Activated CD4-positive, alpha-beta T cell treated with anti-CD3 and anti-CD28 coated beads, Interleukin-2, amount 10 ng/mL, durations not matched to agents 24 days and 14 days (primary cell): ENCODE measurements at regions not wholly inside any gene's neighbourhood (a gene's known extent, or its start where the extent isn't known, plus 50 kb on each side); places are given as distances from the start of the nearest gene placed in this dataset.
A peak's percentile ranks its signal among the peaks of the same experiment; 100 is the strongest.

Experiments
- DNase-seq: peaks from one replicate; pipeline ENCODE4 v3.0.0; 2022
- H3K27ac Mint-ChIP-seq: one replicate; pipeline ENCODE4 v1.8.0; 2022; ENCODE audit warnings: mild to moderate bottlenecking, mixed read lengths
- H3K27me3 Mint-ChIP-seq: one replicate; pipeline ENCODE4 v1.8.0; 2022; ENCODE audit warnings: mixed read lengths
- H3K36me3 Mint-ChIP-seq: one replicate; pipeline ENCODE4 v1.8.0; 2022; ENCODE audit warnings: low read depth, mild to moderate bottlenecking, mixed read lengths
- H3K4me1 Mint-ChIP-seq: one replicate; pipeline ENCODE4 v1.8.0; 2021; ENCODE audit warnings: mixed read lengths
- H3K4me3 Mint-ChIP-seq: one replicate; pipeline ENCODE4 v1.8.0; 2022; ENCODE audit warnings: mild to moderate bottlenecking, moderate library complexity, mixed read lengths
- H3K9me3 Mint-ChIP-seq: one replicate; pipeline ENCODE4 v1.8.0; 2021; ENCODE audit warnings: mixed read lengths
- intact Hi-C: fragments of 100-400 bp; cut with micrococcal nuclease; formaldehyde crosslinking; loops from one replicate; pipeline ENCODE4 v1.15.1; 2023

DNA sequence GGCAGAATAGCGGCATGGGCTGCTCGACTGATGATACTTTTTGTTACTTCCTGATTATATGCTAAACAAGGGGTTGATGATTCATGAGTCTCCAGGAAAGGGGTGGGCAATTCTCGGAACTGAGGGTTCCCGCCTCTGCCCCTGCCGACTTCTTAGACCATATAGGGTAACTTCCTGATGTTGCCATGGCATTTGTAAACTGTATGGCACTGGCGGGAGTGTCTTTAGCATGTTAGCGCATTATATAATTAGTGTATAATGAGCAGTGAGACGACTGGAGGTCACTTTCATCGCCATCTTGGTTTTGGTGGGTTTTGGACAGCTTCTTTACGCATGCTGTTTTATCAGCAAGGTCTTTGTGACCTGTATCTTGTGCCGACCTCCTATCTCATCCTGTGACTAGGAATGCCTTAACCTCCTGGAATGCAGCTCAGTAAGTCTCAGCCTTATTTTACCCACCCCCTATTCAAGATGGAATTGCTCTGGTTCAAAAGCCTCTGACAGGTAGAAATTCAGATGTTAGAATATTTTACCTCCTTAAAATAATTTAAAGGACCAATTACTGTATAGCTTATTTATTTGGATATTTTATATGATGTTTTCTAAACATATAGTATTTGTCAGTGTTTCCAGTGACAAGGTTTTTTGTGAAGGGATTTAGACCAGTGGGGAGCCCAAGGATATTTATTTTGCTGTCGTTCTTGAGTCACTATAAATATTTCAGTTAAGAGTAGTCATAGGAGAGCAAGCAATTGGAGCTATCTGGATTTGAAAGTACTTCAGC, 90.1 kb upstream of the PIK3CG start:
- Mint-ChIP-seq H3K4me1 (peaks cover 28% of the 10 kb centered on the region), H3K9me3 (peaks cover 19% of the 10 kb centered on the region), H3K27ac (peak overlapping the region; percentile 45), H3K36me3 (no peaks in the 10 kb centered on the region), H3K4me3 (no peak overlapping the region), H3K27me3 (no peaks in the 10 kb centered on the region)
- intact Hi-C loops, result loop anchor here (5.0 kb wide), 3 partner anchors 38 to 348 kb away; no protein-coding TSS in a partner anchor
- DNase-seq, result no peak

GRCh38 chr7:106775552-106775936, 89.5 kb upstream of the PIK3CG start:
- intact Hi-C loops, result no loop called here
- peaks cover 22% of the 10 kb centered on the region for H3K4me1 Mint-ChIP-seq
- peak overlapping the region; percentile 77 for H3K27ac Mint-ChIP-seq
- no peaks in the 10 kb centered on the region for H3K27me3 Mint-ChIP-seq
- DNase-seq, result no peak
- H3K9me3 Mint-ChIP-seq, result peaks cover 19% of the 10 kb centered on the region
- no peaks in the 10 kb centered on the region for H3K36me3 Mint-ChIP-seq
- no peak overlapping the region for H3K4me3 Mint-ChIP-seq

DNA sequence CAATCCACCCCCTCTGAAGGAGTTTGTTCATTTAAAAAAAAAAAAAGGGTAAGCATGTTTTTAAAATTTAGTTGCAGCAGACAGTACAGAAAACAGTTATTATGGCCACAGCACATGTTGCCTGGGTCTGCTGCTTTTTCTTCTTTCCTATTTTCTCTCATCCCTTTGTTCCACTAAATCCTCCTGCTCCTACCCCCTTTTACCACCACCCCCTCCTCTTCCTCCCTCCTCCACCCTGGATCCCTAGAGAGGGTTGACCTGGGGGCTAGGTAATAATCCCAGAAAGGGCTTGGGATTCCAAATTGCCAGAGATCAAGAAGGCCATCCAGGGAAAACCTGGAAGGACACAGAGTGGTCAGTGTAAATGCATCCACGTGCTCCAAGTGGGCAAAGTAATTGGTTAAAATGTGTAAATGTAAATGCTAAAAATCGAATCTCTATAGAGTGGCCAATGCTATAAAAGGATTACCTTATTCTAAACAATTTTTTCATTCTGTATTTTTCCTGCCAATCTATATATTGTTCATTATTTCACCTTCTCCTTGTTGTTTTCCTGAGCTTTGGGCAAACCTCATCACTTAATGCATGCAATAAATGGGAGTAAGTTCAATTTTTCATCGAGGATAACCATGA, 89.0 kb upstream of the PIK3CG start:
- intact Hi-C loops, result no loop called here
- H3K9me3 Mint-ChIP-seq, result peaks cover 19% of the 10 kb centered on the region
- H3K27ac Mint-ChIP-seq, result peak overlapping the region; percentile 77
- H3K4me3 Mint-ChIP-seq, result peak overlapping the region; percentile 26
- H3K4me1 Mint-ChIP-seq, result peaks cover 21% of the 10 kb centered on the region
- DNase-seq, result no peak
- H3K36me3 Mint-ChIP-seq, result no peaks in the 10 kb centered on the region
- H3K27me3 Mint-ChIP-seq, result no peaks in the 10 kb centered on the region

GRCh38 chr7:106776618-106777347, 88.3 kb upstream of the PIK3CG start:
- Mint-ChIP-seq H3K27me3 (no peaks in the 10 kb centered on the region), H3K27ac (no peak overlapping the region), H3K4me3 (no peak overlapping the region), H3K9me3 (peaks cover 19% of the 10 kb centered on the region), H3K4me1 (peaks cover 21% of the 10 kb centered on the region), H3K36me3 (no peaks in the 10 kb centered on the region)
- DNase-seq, result no peak
- intact Hi-C loops, result no loop called here

- H3K36me3 Mint-ChIP-seq, result no peaks in the 10 kb centered on the region
- H3K4me1 Mint-ChIP-seq, result peaks cover 16% of the 10 kb centered on the region
- intact Hi-C loops, result no loop called here
- no peak for DNase-seq
- peaks cover 19% of the 10 kb centered on the region for H3K9me3 Mint-ChIP-seq
- no peak overlapping the region for H3K27ac Mint-ChIP-seq
- H3K4me3 Mint-ChIP-seq, result no peak overlapping the region
- H3K27me3 Mint-ChIP-seq, result no peaks in the 10 kb centered on the region
Observed at GRCh38 chr7:106777674-106778299, 87.3 kb upstream of the PIK3CG start.

DNA sequence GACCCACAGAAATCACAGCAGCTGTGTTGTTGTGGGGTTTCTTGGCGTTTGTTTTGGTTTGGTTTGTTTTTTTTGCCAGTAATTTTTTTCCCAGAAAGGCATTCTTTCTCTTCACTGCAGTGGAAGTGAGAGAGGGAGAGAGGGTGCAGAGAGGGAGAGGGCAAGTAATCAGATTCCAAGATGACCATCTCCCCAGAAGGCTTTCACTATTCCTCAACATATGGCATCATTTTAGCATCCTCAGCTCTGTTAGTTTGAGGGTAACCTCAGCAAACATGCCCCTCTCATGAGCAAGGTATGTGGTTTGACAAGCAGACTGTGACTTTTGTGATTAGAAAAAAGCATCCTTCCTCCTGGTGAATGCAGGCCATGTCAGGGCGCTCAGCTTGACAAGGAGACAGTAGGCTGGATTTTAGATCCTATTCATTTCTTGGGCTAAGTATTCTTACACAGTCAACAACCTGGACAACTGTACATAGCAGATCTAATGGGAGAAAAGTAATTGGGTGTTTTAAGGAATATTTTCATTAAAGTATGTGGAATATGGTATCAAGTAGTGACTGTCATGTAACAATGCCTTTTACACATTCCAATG, 86.3 kb upstream of the PIK3CG start:
- Mint-ChIP-seq H3K36me3 (no peaks in the 10 kb centered on the region), H3K9me3 (peaks cover 19% of the 10 kb centered on the region), H3K4me3 (no peak overlapping the region), H3K27me3 (peaks cover 2% of the 10 kb centered on the region), H3K4me1 (peaks cover 11% of the 10 kb centered on the region), H3K27ac (no peak overlapping the region)
- no peak for DNase-seq
- intact Hi-C loops, result no loop called here

GRCh38 chr7:106779877-106780276, 85.2 kb upstream of the PIK3CG start:
- DNase-seq, result no peak
- H3K36me3 Mint-ChIP-seq, result no peaks in the 10 kb centered on the region
- intact Hi-C loops, result no loop called here

DNA sequence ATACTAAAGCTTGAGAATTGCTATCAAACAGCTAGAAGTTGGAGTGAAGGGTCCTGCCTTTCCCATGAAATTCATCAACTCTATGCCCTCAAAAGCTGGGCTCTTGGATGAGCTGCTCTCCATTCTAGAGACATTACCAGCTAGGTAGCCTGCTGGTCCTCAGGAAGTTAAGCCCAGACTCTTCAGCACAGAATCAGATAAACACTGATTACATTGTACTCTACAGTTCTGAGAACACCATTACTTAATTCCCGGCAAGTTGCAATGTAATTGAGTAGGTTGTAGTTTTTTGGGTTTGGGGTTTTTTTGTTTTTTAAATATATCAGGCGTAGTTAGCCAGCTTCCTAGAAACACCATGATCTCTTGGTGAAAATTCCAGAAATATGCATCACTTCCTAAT, 84.1 kb upstream of the PIK3CG start:
- intact Hi-C loops, result no loop called here
- H3K27me3 Mint-ChIP-seq, result peaks cover 2% of the 10 kb centered on the region

More at GRCh38 chr7:106779877-106780276, 85.2 kb upstream of the PIK3CG start:
- no peak overlapping the region for H3K27ac Mint-ChIP-seq
- H3K4me1 Mint-ChIP-seq, result peaks cover 7% of the 10 kb centered on the region
- peaks cover 2% of the 10 kb centered on the region for H3K27me3 Mint-ChIP-seq
- no peak overlapping the region for H3K4me3 Mint-ChIP-seq
- peaks cover 14% of the 10 kb centered on the region for H3K9me3 Mint-ChIP-seq

DNA sequence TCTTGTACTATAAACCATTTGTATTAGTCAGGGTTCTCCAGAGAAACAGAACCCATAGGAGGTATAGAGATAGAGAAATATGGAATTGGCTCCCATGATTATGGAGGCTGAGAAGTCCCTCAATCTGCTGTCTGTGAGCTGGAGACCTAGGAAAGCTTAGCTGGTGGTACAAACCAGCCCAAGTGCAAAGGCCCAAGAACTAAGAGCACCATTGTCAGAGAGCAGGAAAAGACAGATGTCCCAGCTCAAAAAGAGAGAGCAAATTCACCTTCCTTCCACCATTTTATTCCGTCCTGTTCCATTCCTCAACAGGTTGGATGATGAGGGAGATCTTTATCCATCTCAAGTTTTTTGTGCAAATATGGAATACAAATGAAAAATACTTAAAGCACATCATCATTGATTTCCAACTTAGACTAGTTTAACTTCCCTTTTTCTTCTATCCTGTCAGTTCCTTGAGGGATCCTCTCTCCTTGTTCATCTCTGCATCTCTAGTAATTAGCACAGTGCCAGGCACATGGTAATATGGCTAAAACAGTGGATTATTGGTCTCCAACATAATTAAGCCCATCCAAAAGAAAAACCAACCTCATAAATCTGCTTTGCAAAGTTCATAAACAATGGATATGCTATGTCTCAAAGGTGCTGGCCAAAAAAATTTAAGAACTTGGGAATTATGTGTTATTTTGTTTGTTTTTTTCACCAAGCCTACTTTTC, 83.1 kb upstream of the PIK3CG start:
- intact Hi-C loops, result no loop called here
- Mint-ChIP-seq H3K4me1 (no peaks in the 10 kb centered on the region), H3K27ac (no peak overlapping the region), H3K9me3 (peaks cover 2% of the 10 kb centered on the region), H3K27me3 (peaks cover 2% of the 10 kb centered on the region), H3K4me3 (no peak overlapping the region), H3K36me3 (no peaks in the 10 kb centered on the region)
- DNase-seq, result no peak

More for the DNA sequence above, 84.1 kb upstream of the PIK3CG start:
- H3K9me3 Mint-ChIP-seq, result peaks cover 7% of the 10 kb centered on the region
- H3K36me3 Mint-ChIP-seq, result no peaks in the 10 kb centered on the region
- H3K4me1 Mint-ChIP-seq, result peaks cover 1% of the 10 kb centered on the region
- no peak overlapping the region for H3K27ac Mint-ChIP-seq
- H3K4me3 Mint-ChIP-seq, result no peak overlapping the region
- DNase-seq, result no peak

DNA sequence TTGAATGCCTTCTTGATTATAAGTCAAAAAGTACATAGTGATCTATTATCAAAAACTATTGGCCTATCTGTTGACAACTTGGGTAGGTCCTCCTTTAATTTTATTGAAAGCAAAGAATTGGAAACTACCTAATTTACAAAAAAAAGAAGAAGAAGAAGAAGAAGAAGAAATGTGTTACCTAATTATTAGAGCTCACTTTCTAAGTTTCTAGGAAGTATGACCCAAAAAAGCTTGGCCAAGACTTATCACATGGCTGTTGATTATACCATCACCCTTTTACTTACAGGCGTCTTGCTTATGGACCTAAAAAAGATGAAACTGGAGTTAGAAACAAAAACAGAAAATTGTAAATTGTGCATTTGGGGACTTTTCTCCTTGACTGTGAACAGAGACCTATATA, 81.8 kb upstream of the PIK3CG start:
- Mint-ChIP-seq H3K4me1 (no peaks in the 10 kb centered on the region), H3K9me3 (no peaks in the 10 kb centered on the region), H3K27me3 (peaks cover 4% of the 10 kb centered on the region), H3K27ac (no peak overlapping the region), H3K36me3 (no peaks in the 10 kb centered on the region), H3K4me3 (no peak overlapping the region)
- no peak for DNase-seq
- intact Hi-C loops, result no loop called here

GRCh38 chr7:106788637-106789036, 76.4 kb upstream of the PIK3CG start:
- Mint-ChIP-seq H3K27me3 (peaks cover 11% of the 10 kb centered on the region), H3K27ac (no peak overlapping the region), H3K36me3 (no peaks in the 10 kb centered on the region), H3K4me1 (peaks cover 3% of the 10 kb centered on the region), H3K9me3 (peaks cover 3% of the 10 kb centered on the region), H3K4me3 (no peak overlapping the region)
- intact Hi-C loops, result no loop called here
- DNase-seq, result no peak

DNA sequence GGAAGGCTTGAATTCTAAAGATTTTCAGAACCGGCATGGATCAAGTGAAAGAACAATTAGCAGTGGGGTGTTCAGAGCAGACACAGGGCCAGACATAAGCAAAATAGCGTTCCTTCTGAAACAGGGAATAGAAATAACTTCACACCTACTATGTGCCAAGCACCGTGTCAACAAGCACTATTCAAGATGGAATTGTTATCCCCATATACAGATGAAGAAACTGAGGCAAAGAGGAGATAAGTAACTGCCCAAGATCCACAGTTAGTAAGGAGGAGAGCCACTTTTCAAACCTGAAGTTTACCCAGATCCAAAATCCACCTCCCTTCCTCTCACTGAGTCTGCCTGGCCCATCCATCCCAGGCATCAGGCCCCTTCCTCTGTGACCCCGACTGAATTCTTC, 73.6 kb upstream of the PIK3CG start:
- Mint-ChIP-seq H3K4me3 (no peak overlapping the region), H3K27ac (no peak overlapping the region), H3K4me1 (peaks cover 3% of the 10 kb centered on the region), H3K36me3 (no peaks in the 10 kb centered on the region), H3K27me3 (peaks cover 11% of the 10 kb centered on the region), H3K9me3 (peaks cover 3% of the 10 kb centered on the region)
- intact Hi-C loops, result loop anchor here (10.0 kb wide), 2 partner anchors 153 to 933 kb away; no protein-coding TSS in a partner anchor
- no peak for DNase-seq
